ENCODE measurements at regions not wholly inside any gene's neighbourhood (a gene's known extent, or its start where the extent isn't known, plus 50 kb on each side); places are given as distances from the start of the nearest gene placed in this dataset.

GRCh38 chr1:60977661-60978060 lies 104.7 kb upstream of the NFIA start:
- Histone ChIP-seq H3K4me3 (ENCODE audit: low read depth in 1 of 3, low read length in 3 of 3) (no peak overlapping the region), H3K27me3 (ENCODE audit: control insufficient read depth in 3 of 3, insufficient read depth in 3 of 3, low read length in 3 of 3) (no peaks in the 10 kb centered on the region), H3K36me3 (ENCODE audit: control insufficient read depth in 3 of 3, insufficient read depth in 2 of 3, low read depth in 1 of 3, low read length in 3 of 3) (no peaks in the 10 kb centered on the region), H3K9me3 (ENCODE audit: control insufficient read depth in 2 of 2, insufficient read depth in 1 of 2, low read depth in 1 of 2, low read length in 1 of 2) (no peaks in the 10 kb centered on the region), H3K4me1 (ENCODE audit: control insufficient read depth in 3 of 3, insufficient read depth in 2 of 3, low read depth in 1 of 3, low read length in 2 of 3) (no peaks in the 10 kb centered on the region), H3K27ac (ENCODE audit: low read depth in 1 of 3, low read length in 2 of 3) (no peak overlapping the region)
- FAIRE-seq (no peak), DNase-seq (no peak)

GRCh38 chr1:60974524-60975372 lies 107.6 kb upstream of the NFIA start:
- 84 to 88% (median 87%) methylated on average over 5 of the region's 5 CpGs for WGBS, 3 donors
- H3K36me3 ChIP-seq (ENCODE audit: control insufficient read depth in 3 of 3, insufficient read depth in 2 of 3, low read depth in 1 of 3, low read length in 3 of 3) = no peaks in the 10 kb centered on the region
- DNase-seq (no peak), FAIRE-seq (no peak)
- no peaks in the 10 kb centered on the region for H3K4me1 ChIP-seq (ENCODE audit: control insufficient read depth in 3 of 3, insufficient read depth in 2 of 3, low read depth in 1 of 3, low read length in 2 of 3)
- H3K9me3 ChIP-seq (ENCODE audit: control insufficient read depth in 2 of 2, insufficient read depth in 1 of 2, low read depth in 1 of 2, low read length in 1 of 2) = no peaks in the 10 kb centered on the region
- H3K4me3 ChIP-seq (ENCODE audit: low read depth in 1 of 3, low read length in 3 of 3) = no peak overlapping the region
- no peaks in the 10 kb centered on the region for H3K27me3 ChIP-seq (ENCODE audit: control insufficient read depth in 3 of 3, insufficient read depth in 3 of 3, low read length in 3 of 3)
- no peak overlapping the region for H3K27ac ChIP-seq (ENCODE audit: low read depth in 1 of 3, low read length in 2 of 3)

GRCh38 chr1:60973668-60974067 lies 108.7 kb upstream of the NFIA start:
- H3K27ac ChIP-seq (ENCODE audit: low read depth in 1 of 3, low read length in 2 of 3) = no peak overlapping the region
- no peaks in the 10 kb centered on the region for H3K4me1 ChIP-seq (ENCODE audit: control insufficient read depth in 3 of 3, insufficient read depth in 2 of 3, low read depth in 1 of 3, low read length in 2 of 3)
- DNase-seq (no peak), FAIRE-seq (no peak)
- H3K36me3 ChIP-seq (ENCODE audit: control insufficient read depth in 3 of 3, insufficient read depth in 2 of 3, low read depth in 1 of 3, low read length in 3 of 3) = no peaks in the 10 kb centered on the region
- H3K27me3 ChIP-seq (ENCODE audit: control insufficient read depth in 3 of 3, insufficient read depth in 3 of 3, low read length in 3 of 3) = no peaks in the 10 kb centered on the region
- WGBS, 3 donors = 60 to 76% (median 66%) methylated on average over 4 of the region's 4 CpGs
- no peaks in the 10 kb centered on the region for H3K9me3 ChIP-seq (ENCODE audit: control insufficient read depth in 2 of 2, insufficient read depth in 1 of 2, low read depth in 1 of 2, low read length in 1 of 2)
- H3K4me3 ChIP-seq (ENCODE audit: low read depth in 1 of 3, low read length in 3 of 3) = no peak overlapping the region

- 76 to 85% (median 81%) methylated on average over 4 of the region's 4 CpGs for WGBS, 3 donors
- H3K4me1 ChIP-seq (ENCODE audit: control insufficient read depth in 3 of 3, insufficient read depth in 2 of 3, low read depth in 1 of 3, low read length in 2 of 3) = no peaks in the 10 kb centered on the region
- H3K27me3 ChIP-seq (ENCODE audit: control insufficient read depth in 3 of 3, insufficient read depth in 3 of 3, low read length in 3 of 3) = no peaks in the 10 kb centered on the region
- H3K27ac ChIP-seq (ENCODE audit: low read depth in 1 of 3, low read length in 2 of 3) = no peak overlapping the region
- DNase-seq (peak in 1 of 2 donors; percentile 3), FAIRE-seq (no peak)
- H3K4me3 ChIP-seq (ENCODE audit: low read depth in 1 of 3, low read length in 3 of 3) = no peak overlapping the region
- no peaks in the 10 kb centered on the region for H3K36me3 ChIP-seq (ENCODE audit: control insufficient read depth in 3 of 3, insufficient read depth in 2 of 3, low read depth in 1 of 3, low read length in 3 of 3)
- H3K9me3 ChIP-seq (ENCODE audit: control insufficient read depth in 2 of 2, insufficient read depth in 1 of 2, low read depth in 1 of 2, low read length in 1 of 2) = no peaks in the 10 kb centered on the region
Measured at GRCh38 chr1:60972841-60973364, 109.5 kb upstream of the NFIA start.

GRCh38 chr1:60971330-60971729 lies 111.0 kb upstream of the NFIA start:
- WGBS, 3 donors = 78 to 96% (median 95%) methylated on average over 2 of the region's 2 CpGs
- Histone ChIP-seq H3K27ac (ENCODE audit: low read depth in 1 of 3, low read length in 2 of 3) (no peak overlapping the region), H3K4me3 (ENCODE audit: low read depth in 1 of 3, low read length in 3 of 3) (no peak overlapping the region), H3K36me3 (ENCODE audit: control insufficient read depth in 3 of 3, insufficient read depth in 2 of 3, low read depth in 1 of 3, low read length in 3 of 3) (no peaks in the 10 kb centered on the region), H3K9me3 (ENCODE audit: control insufficient read depth in 2 of 2, insufficient read depth in 1 of 2, low read depth in 1 of 2, low read length in 1 of 2) (peaks cover 0 to 2% of the 10 kb centered on the region in 2 donors), H3K27me3 (ENCODE audit: control insufficient read depth in 3 of 3, insufficient read depth in 3 of 3, low read length in 3 of 3) (no peaks in the 10 kb centered on the region), H3K4me1 (ENCODE audit: control insufficient read depth in 3 of 3, insufficient read depth in 2 of 3, low read depth in 1 of 3, low read length in 2 of 3) (no peaks in the 10 kb centered on the region)
- FAIRE-seq = no peak
- no peak for DNase-seq

GRCh38 chr1:60969971-60970509 lies 112.3 kb upstream of the NFIA start:
- DNase-seq (peak; percentile 17 to 30), FAIRE-seq (no peak)
- Histone ChIP-seq H3K36me3 (ENCODE audit: control insufficient read depth in 3 of 3, insufficient read depth in 2 of 3, low read depth in 1 of 3, low read length in 3 of 3) (no peaks in the 10 kb centered on the region), H3K4me1 (ENCODE audit: control insufficient read depth in 3 of 3, insufficient read depth in 2 of 3, low read depth in 1 of 3, low read length in 2 of 3) (no peaks in the 10 kb centered on the region), H3K27me3 (ENCODE audit: control insufficient read depth in 3 of 3, insufficient read depth in 3 of 3, low read length in 3 of 3) (no peaks in the 10 kb centered on the region), H3K4me3 (ENCODE audit: low read depth in 1 of 3, low read length in 3 of 3) (no peak overlapping the region), H3K9me3 (ENCODE audit: control insufficient read depth in 2 of 2, insufficient read depth in 1 of 2, low read depth in 1 of 2, low read length in 1 of 2) (peaks cover 0 to 11% of the 10 kb centered on the region in 2 donors), H3K27ac (ENCODE audit: low read depth in 1 of 3, low read length in 2 of 3) (no peak overlapping the region)
- 34 to 44% (median 35%) methylated on average over 9 of the region's 9 CpGs for WGBS, 3 donors

GRCh38 chr1:60965280-60965854 lies 117.0 kb upstream of the NFIA start:
- FAIRE-seq = no peak
- 76 to 88% (median 86%) methylated on average over 2 of the region's 2 CpGs for whole genome bisulfite sequencing, 3 donors
- no peaks in the 10 kb centered on the region for H3K36me3 ChIP-seq (ENCODE audit: control insufficient read depth in 3 of 3, insufficient read depth in 2 of 3, low read depth in 1 of 3, low read length in 3 of 3)

GRCh38 chr1:60963167-60963940 lies 119.0 kb upstream of the NFIA start:
- FAIRE-seq = no peak

More at GRCh38 chr1:60965280-60965854, 117.0 kb upstream of the NFIA start:
- H3K4me3 ChIP-seq (ENCODE audit: low read depth in 1 of 3, low read length in 3 of 3) = no peak overlapping the region
- no peak for DNase-seq
- H3K9me3 ChIP-seq (ENCODE audit: control insufficient read depth in 2 of 2, insufficient read depth in 1 of 2, low read depth in 1 of 2, low read length in 1 of 2) = peaks cover 0 to 19% of the 10 kb centered on the region in 2 donors
- peaks cover 0 to 3% (median 2%) of the 10 kb centered on the region in 3 donors for H3K4me1 ChIP-seq (ENCODE audit: control insufficient read depth in 3 of 3, insufficient read depth in 2 of 3, low read depth in 1 of 3, low read length in 2 of 3)
- H3K27ac ChIP-seq (ENCODE audit: low read depth in 1 of 3, low read length in 2 of 3) = no peak overlapping the region
- H3K27me3 ChIP-seq (ENCODE audit: control insufficient read depth in 3 of 3, insufficient read depth in 3 of 3, low read length in 3 of 3) = no peaks in the 10 kb centered on the region

More at GRCh38 chr1:60963167-60963940, 119.0 kb upstream of the NFIA start:
- peaks cover 0 to 19% of the 10 kb centered on the region in 2 donors for H3K9me3 ChIP-seq (ENCODE audit: control insufficient read depth in 2 of 2, insufficient read depth in 1 of 2, low read depth in 1 of 2, low read length in 1 of 2)
- peaks cover 0 to 3% (median 2%) of the 10 kb centered on the region in 3 donors for H3K4me1 ChIP-seq (ENCODE audit: control insufficient read depth in 3 of 3, insufficient read depth in 2 of 3, low read depth in 1 of 3, low read length in 2 of 3)
- no peaks in the 10 kb centered on the region for H3K36me3 ChIP-seq (ENCODE audit: control insufficient read depth in 3 of 3, insufficient read depth in 2 of 3, low read depth in 1 of 3, low read length in 3 of 3)
- H3K4me3 ChIP-seq (ENCODE audit: low read depth in 1 of 3, low read length in 3 of 3) = no peak overlapping the region
- 74 to 85% (median 75%) methylated on average over 7 of the region's 7 CpGs for WGBS, 3 donors
- DNase-seq = no peak
- H3K27me3 ChIP-seq (ENCODE audit: control insufficient read depth in 3 of 3, insufficient read depth in 3 of 3, low read length in 3 of 3) = no peaks in the 10 kb centered on the region
- H3K27ac ChIP-seq (ENCODE audit: low read depth in 1 of 3, low read length in 2 of 3) = no peak overlapping the region
